Upper lobe of left lung (tissue), 6 donors: ENCODE measurements at regions not wholly inside any gene's neighbourhood (a gene's known extent, or its start where the extent isn't known, plus 50 kb on each side); places are given as distances from the start of the nearest gene placed in this dataset.

Source experiments
- ATAC-seq, 2 donors: fragments of 200-7000 bp; cut with Tn5 transposase; one replicate each; pipeline ENCODE4 v1.9.1; 2022; ENCODE audit warnings: mild to moderate bottlenecking in 2 of 2, moderate library complexity in 2 of 2; ENCODE audit not compliant: low FRiP score in 2 of 2
- DNase-seq, 2 donors: peaks; one replicate each; pipeline ENCODE4 v3.0.0-alpha.2; 2019 to 2020
- H3K27ac ChIP-seq, 4 donors: fragments of 200-600 bp; sonication (generic); one replicate each; pipeline ENCODE4 v1.5.1; 2016 to 2019
- H3K27me3 ChIP-seq, 4 donors: fragments of 200-600 bp; sonication (generic); one replicate each; pipeline ENCODE4 v1.5.1; 2017 to 2019
- H3K36me3 ChIP-seq, 4 donors: fragments of 200-600 bp; sonication (generic); one replicate each; pipeline ENCODE4 v1.5.1; 2016 to 2019
- H3K4me1 ChIP-seq, 4 donors: fragments of 200-600 bp; sonication (generic); one replicate each; pipeline ENCODE4 v1.5.1; 2018 to 2019
- H3K4me3 ChIP-seq, 4 donors: fragments of 200-600 bp; sonication (generic); one replicate each; pipeline ENCODE4 v1.5.1; 2017 to 2019; ENCODE audit warnings: mild to moderate bottlenecking in 2 of 4, moderate library complexity in 1 of 4
- H3K9me3 ChIP-seq, 4 donors: fragments of 200-600 bp; sonication (generic); one replicate each; pipeline ENCODE4 v1.5.1; 2018 to 2019
- CTCF ChIP-seq, 6 experiments: fragments of 450-650 bp in 4 of 6; fragments of 200-600 bp in 2 of 6; sonication (generic) in 2 of 6; IDR thresholded peaks; one replicate each; pipeline ENCODE4 v1.5.1; 2016 to 2019; ENCODE audit warnings: antibody characterized with exemption in 6 of 6
- EP300 ChIP-seq, 4 donors: sonication (generic); formaldehyde crosslinking; IDR thresholded peaks; one replicate each; pipeline ENCODE4 v1.5.1; 2017; ENCODE audit warnings: antibody characterized with exemption in 4 of 4, control low read depth in 2 of 4
- POLR2A ChIP-seq, 4 donors: fragments of 450-650 bp; IDR thresholded peaks; one replicate each; pipeline ENCODE4 v1.5.1; 2016 to 2017; ENCODE audit warnings: antibody characterized with exemption in 4 of 4, mild to moderate bottlenecking in 2 of 4
- POLR2AphosphoS5 ChIP-seq, 2 donors: sonication (generic); formaldehyde crosslinking; IDR thresholded peaks; one replicate each; pipeline ENCODE4 v1.5.1; 2017; ENCODE audit warnings: antibody characterized with exemption in 2 of 2
- WGBS, 2 donors: methylation state at CpG; one replicate each; pipeline ENCODE4 v1.1.5; 2017 to 2018; 5-methylcytosine and 5-hydroxymethylcytosine counted together
- donor health status: DM: no; HTN: no; CAD: no; lungs with moderate emphysema.
- donor health status: DM: no; HTN: yes; CAD: no; lungs with severe emphysema.

GRCh38 chr13:61136515-61136914, 279.1 kb downstream of the PCDH20 start:
- no peak overlapping the region for H3K27ac ChIP-seq

DNA sequence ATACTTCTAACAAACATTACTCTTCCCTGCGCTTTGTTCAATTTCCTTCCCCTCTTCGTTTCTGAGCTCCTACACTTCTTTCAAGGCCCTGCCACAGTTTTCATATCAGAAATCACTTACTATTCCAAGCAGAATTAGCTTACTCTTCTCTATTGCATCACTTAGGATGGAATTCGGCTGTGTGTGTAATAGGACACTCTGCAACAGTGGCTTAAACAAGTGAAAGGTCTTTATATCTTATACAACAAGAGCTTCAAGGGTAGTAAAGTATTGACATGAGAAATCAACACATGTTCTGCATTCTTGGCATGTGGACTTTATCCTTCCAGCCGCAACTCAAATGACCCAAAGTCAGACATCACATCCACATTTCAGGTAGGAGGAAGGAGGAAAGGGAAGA, 279.6 kb downstream of the PCDH20 start:
- ATAC-seq, result no peak
- TF ChIP-seq EP300 (IDR thresholded peaks at IDR 0.05) (no peak), POLR2AphosphoS5 (IDR thresholded peaks at IDR 0.05) (no peak), POLR2A (IDR thresholded peaks at IDR 0.05) (no peak), CTCF (IDR thresholded peaks at IDR 0.05) (no peak)
- 43 to 46% methylated on average over 4 of the region's 4 CpGs for WGBS, 2 donors

More at GRCh38 chr13:61136515-61136914, 279.1 kb downstream of the PCDH20 start:
- Histone ChIP-seq H3K27me3 (no peaks in the 10 kb centered on the region), H3K4me1 (no peaks in the 10 kb centered on the region), H3K36me3 (no peaks in the 10 kb centered on the region), H3K9me3 (no peaks in the 10 kb centered on the region), H3K4me3 (no peak overlapping the region)
- ATAC-seq (no peak), DNase-seq (no peak)
- WGBS, 2 donors, result 74 to 84% methylated on average over 1 of the region's 1 CpG
- TF ChIP-seq POLR2A (IDR thresholded peaks at IDR 0.05) (no peak), POLR2AphosphoS5 (IDR thresholded peaks at IDR 0.05) (no peak), EP300 (IDR thresholded peaks at IDR 0.05) (no peak), CTCF (IDR thresholded peaks at IDR 0.05) (no peak)

DNA sequence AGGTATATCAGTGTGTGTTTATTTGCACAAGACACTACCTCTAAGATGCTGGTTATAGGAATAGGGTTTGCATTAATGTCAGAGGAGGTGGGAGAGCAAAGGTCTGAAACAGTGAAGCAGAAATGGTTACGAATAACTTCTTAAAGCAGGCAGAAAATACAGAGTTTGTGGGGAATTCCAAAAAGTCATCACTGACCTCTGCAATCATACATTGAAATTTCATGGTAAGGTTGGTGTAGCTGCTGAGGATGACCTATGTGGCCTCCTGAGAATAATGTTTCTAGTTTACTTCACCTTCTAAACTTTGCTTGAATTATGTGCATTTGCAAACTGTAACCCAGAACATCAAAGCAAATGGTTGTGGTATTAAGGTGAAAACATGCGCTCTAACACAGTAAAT, 280.1 kb downstream of the PCDH20 start:
- Histone ChIP-seq H3K36me3 (no peaks in the 10 kb centered on the region), H3K27me3 (no peaks in the 10 kb centered on the region), H3K27ac (no peak overlapping the region), H3K4me3 (no peak overlapping the region), H3K9me3 (no peaks in the 10 kb centered on the region), H3K4me1 (no peaks in the 10 kb centered on the region)
- DNase-seq (no peak), ATAC-seq (no peak)
- 86 to 91% methylated on average over 2 of the region's 2 CpGs for WGBS, 2 donors
- no peak for TF ChIP-seq POLR2AphosphoS5 (IDR thresholded peaks at IDR 0.05)
- no peak for TF ChIP-seq CTCF (IDR thresholded peaks at IDR 0.05)
- TF ChIP-seq POLR2A (IDR thresholded peaks at IDR 0.05), result no peak
- TF ChIP-seq EP300 (IDR thresholded peaks at IDR 0.05), result no peak

More for the DNA sequence above, 279.6 kb downstream of the PCDH20 start:
- DNase-seq, result no peak
- Histone ChIP-seq H3K36me3 (no peaks in the 10 kb centered on the region), H3K27me3 (no peaks in the 10 kb centered on the region), H3K27ac (no peak overlapping the region), H3K4me3 (no peak overlapping the region), H3K9me3 (no peaks in the 10 kb centered on the region), H3K4me1 (no peaks in the 10 kb centered on the region)

- no peaks in the 10 kb centered on the region for H3K4me1 ChIP-seq
- H3K27me3 ChIP-seq, result no peaks in the 10 kb centered on the region
- DNase-seq (no peak), ATAC-seq (no peak)
- H3K9me3 ChIP-seq, result no peaks in the 10 kb centered on the region
- TF ChIP-seq POLR2AphosphoS5 (IDR thresholded peaks at IDR 0.05) (no peak), CTCF (IDR thresholded peaks at IDR 0.05) (no peak), POLR2A (IDR thresholded peaks at IDR 0.05) (no peak)
- H3K36me3 ChIP-seq, result no peaks in the 10 kb centered on the region
- no peak overlapping the region for H3K27ac ChIP-seq
- WGBS, 2 donors, result 51 to 56% methylated on average over 2 of the region's 2 CpGs
- no peak overlapping the region for H3K4me3 ChIP-seq
Measured at GRCh38 chr13:61128850-61129645, 286.6 kb downstream of the PCDH20 start.
